Hematopoietic multipotent progenitor cell treated with erythropoietin and hydrocortisone succinate and interleukin-3 and kit ligand, for 17 days (in vitro differentiated cells): ENCODE measurements at regions not wholly inside any gene's neighbourhood (a gene's known extent, or its start where the extent isn't known, plus 50 kb on each side); places are given as distances from the start of the nearest gene placed in this dataset.
"Not testable (repeated sequence)": the region's sequence is repeated elsewhere in the genome, so short reads cannot be mapped to it uniquely, and the experiment has no call there.

Experiments
- DNase-seq: peaks from one replicate; pipeline ENCODE4 v3.0.0-alpha.2; 2015; ENCODE audit warnings: low spot score

DNA sequence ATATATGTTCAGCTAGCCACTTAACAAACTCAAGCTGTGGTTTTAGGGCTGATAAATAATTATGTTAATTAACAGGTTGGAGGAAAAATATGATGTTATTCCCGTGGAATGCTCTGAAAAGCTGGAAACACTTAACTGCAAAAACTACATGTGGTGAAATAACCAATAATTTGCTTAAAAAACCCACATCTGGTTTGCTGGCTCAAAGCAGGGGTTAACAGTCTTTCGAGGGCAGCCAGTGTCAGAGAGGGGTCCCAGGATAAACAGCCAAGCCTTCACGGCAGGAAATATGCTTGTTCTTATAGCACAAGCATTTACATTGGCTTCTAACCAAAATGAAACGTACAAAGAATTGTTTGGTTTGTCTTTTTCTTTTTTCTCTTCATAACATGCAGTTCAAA is 254.0 kb upstream of the GAS1 start:
- DNase-seq, result no peak

DNA sequence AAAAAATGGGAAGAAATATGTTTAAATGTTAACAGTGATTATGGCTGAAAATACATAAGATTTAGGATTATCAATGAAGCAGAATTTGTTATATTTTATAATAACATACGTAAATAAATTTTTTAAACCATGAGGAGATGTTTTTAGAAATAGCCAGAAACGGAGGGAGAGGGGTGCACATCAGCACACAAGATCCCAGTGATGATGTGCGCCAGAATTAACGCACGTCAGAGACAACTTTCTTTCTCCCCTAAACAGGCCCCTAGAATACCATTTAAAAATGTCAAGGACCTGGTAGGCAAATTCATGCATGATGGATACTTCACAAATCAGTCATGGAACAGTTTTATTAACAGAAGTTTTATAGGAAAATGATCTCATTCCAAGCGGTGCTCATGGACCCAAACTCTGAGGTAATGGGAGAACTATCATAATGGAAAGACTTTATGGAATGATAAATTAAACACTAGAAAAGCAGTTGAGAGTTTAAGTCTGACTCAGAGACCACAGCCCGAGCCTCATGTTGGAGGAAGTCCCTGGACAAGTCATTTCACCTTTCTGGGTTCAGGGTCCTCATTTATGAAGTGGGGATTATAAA is 258.9 kb upstream of the GAS1 start:
- DNase-seq, result no peak

DNA sequence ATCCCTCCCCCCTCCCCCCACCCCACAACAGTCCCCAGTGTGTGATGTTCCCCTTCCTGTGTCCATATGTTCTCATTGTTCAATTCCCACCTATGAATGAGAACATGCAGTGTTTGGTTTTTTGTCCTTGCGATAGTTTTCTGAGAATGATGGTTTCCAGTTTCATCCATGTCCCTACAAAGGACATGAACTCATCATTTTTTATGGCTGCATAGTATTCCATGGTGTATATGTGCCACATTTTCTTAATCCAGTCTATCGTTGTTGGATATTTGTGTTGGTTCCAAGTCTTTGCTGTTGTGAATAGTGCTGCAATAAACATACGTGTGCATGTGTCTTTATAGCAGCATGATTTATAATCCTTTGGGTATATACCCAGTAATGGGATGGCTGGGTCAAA is 263.4 kb upstream of the GAS1 start:
- DNase-seq, result not testable (repeated sequence)

DNA sequence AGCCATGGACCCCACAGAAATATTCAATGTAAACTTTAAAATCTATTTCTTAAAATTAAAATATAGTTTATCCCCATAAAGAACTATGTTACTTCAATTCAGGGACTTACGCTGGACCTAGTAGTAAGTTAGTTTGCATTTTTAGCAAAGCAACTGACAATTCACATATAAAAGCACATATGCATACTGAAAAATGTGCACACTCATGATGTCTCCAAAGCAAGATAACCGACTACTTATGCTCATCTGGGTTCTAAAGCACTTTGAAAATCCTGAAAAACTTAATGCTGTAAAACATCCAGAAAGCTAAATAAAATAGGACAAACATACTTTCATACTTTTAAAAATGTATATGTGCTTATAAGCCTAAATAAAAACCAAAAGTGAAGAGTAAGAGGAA is 264.4 kb upstream of the GAS1 start:
- DNase-seq, result no peak

DNA sequence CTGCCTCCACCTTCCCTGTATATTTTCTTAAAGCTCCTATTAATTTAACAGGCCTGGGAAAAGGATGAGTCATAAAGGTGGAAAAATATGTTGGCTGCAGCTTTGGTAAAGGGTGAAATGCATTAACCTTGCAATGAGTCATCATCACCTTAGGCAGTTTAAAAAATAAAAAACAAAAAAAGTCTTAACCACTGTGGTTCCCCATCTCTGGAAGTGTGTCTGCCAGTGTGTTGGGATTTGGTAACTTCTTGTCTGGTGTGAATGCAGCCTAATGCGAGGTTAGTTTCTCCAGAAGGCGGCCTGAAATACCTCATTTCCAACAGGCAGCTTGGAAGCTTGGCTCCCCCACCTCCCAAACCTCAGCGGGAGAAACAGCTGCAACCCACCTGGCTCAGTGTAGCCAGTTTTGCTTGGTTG is 265.3 kb upstream of the GAS1 start:
- DNase-seq, result no peak

DNA sequence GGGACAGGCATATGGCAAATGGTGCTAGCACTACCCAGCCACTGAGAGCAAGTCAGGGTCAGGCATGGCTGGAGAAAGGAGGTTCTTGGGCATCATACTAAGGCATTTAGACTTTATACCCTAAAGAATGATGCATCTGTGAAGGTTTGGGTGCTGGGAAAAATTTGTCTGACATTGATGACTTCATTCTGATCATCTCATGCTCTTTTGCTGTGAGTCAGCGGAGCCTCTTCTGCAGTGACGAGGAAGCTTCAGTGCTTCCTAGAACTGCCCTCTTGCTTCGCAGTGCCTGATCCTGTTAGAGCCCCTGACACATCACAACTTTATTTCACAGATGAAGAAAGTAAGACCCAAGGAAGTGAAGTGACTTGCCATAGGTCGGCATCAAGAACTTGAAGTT is 266.6 kb upstream of the GAS1 start:
- no peak for DNase-seq

DNA sequence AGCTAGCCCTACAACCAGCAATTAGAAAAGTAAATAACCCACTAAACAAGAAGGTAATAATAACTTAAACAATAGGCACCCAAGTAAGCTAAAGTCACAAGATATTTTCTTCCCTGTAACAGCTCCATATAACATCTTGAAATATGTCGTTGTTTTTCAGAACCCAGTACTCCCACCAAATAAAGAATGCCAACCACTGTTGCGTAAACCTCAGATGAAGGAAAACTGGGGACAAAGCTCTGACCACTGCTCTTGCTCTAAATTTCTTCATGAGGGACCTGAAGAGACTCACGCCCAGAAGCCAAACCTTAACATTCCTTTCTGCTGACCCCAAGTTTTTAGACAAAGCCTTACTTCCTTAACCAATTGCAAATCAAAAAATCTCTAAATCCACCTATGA is 267.7 kb upstream of the GAS1 start:
- no peak for DNase-seq

DNA sequence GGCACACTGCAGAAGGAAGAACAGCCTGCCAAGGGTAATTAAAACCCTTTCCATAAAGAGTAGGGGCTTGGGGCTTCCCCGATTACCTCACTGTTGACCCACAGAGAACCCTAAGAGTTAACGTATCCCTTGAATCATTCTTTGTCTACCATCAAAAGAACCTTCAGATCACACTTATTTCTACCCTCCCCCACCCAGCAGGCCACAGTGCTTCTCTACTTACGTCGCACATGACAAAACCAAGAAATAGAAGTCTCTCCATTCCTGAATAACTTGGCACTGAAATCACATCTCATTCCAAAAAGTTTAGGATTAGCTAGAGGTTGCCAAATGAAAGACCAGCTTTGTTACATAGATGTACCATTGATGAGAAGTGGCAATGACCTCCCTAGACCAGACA is 268.7 kb upstream of the GAS1 start:
- DNase-seq, result no peak

DNA sequence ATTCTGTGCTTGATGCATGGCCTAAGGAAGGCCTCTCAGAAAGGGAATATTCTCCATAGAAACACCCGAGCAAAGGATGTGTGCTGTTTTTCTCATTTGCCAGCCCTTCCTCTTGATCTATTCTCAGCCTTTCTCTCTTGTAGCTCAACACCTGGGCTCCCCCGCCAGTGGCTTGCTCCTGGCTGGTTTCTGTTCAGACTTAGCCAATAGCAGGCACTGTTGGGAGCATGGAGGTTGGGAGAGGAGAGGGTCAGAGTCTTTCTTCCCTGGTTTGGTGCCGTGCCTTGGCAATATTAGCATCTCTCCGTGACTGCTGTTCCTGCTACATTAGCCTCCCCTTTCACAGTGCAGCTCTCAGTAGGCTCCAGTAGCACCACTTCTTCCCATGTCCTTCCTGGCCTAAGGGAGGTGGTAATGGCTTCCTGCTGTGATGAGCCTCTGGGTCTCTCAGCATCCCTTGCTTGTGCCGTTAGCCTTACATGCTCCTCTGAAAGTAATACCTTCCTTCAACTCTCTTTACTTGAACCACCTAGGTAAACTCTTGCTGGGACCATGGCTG is 269.7 kb upstream of the GAS1 start:
- no peak for DNase-seq

DNA sequence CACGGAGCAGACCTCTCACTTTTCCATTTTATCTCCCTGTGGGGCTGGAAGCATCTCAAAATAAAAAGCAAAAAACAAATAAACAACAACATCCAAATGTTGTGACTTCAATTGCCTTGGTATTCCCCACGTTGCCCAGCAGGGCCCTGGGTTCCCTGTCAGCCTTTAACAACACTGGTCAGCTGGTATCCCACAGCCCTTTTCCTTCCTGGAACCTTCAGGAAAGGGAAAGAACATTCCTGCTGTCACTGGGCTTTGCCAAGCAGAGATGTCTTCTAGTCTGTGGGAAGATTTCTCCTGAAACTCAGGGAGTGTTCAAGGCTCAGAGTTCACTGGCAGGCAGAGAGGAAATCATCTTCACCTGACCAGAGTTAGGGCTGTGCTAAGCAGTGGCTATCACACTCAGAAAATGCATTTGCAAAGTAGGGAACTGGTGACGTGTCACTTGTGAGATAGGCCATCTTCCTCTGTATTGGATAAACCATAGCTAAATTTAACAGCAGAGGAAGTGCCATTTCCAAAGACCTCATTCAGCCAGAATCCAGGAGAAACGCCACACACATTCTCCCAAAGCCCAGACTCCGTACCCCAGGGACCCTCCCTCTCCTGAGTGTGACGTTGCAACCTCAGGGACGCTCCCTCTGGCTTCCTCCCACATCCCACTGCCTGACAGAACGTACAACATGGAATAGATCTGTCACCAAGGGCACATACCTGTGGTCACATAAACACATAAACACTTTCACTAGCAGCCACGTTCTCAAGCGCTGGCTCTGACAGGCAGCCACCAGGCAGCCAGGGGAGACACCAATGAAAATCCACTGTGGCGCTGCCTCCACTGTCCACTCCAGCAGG is 274.0 kb upstream of the DAPK1 start:
- no peak for DNase-seq

DNA sequence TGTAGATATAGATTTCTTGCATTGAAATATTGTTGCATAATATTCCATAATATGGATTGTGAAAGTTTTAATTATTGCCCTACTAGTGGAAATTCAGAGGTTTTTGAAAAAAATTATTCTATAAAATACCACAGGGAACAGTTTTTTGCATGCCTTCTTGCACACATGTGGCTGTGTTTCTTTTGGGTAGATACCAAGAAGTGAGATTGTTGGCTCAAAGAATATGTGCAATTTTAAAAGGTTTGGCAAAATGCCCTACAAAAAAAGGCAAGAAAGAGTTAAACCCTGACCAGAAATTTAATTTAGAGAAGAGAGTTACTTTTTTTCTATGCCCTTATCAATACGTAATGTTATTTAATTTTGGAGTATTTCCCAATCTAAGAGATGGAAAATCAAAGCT is 270.8 kb upstream of the DAPK1 start:
- no peak for DNase-seq

DNA sequence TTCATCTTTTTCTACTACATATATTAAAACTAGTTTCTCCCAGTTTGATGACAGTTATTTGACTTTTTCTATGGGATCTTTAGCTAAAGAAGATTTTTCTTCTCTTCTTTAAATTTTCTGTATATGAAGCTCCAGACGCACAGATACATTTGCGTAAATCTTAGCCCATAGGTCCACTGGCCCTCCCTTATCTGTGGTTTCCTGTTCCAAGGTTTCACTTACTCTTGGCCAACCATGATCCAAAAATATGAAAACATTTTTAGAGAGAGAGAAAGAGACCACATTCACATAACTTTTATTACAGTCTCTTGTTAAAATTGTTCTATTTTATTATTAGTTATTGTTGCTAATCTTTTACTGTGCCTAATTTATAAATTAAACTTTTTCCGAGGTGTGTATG is 270.2 kb upstream of the DAPK1 start:
- DNase-seq, result no peak

DNA sequence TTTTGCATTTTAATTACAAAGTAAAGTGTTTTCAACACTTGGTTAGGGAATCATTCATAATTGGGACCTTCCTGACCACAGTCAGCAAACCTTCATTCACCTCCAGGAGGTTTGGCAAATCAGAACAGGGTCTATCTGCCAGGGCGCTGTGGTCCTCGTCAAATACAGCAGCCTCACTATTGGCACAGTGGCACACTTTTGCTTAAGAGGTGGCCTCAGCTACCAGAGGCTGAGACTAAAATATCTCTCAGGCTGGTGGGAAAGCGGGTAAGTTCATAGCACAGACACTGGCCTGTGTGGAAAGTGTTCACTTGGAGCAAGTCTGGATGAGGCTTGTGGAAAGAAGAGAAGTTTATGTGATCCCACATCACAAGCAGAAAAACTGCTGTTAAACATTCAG is 268.6 kb upstream of the DAPK1 start:
- DNase-seq, result no peak

DNA sequence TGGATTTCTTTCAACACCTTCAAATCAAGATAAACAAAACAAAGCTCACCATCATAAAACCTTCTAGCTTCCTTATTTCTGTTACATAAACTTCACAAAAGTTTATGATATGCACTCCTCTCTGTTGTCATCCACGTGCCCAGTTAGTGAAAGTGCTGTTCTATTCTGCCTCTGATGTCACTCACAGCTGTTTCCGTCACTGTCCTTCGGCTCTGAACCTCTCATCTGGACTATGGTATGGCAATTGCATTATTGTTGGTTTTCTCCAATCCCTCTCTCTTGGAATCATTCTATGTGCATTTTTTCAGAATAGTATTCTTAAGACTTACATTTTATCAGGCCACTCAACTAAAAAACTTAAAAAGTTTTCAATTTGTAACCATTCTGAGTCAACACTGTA is 264.2 kb upstream of the DAPK1 start:
- no peak for DNase-seq

DNA sequence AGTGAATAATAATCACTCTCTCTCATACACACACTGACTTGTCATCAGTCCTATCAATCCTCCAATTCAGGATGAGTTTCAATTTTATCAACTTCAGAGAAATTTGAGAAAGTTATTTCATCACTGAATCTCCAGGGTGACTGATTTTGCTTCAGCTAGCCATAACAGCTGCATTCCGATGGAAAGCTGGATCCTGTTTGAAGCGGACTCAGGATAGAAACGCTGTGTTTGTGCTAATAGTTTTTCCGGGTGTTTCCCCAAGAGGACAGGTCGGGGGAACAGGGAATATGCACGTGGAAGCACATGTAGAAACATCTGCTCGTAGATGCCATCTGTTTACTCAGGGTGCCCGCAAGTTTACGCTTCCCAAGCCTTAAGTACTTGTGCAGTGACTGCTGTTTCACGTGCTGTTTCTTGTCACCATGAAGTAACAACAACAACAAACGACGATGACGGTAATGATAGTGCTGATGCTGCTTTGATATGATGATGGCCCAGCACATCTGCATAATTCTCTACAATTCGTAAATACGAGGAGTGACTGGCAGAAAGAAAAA is 263.7 kb upstream of the DAPK1 start:
- no peak for DNase-seq

DNA sequence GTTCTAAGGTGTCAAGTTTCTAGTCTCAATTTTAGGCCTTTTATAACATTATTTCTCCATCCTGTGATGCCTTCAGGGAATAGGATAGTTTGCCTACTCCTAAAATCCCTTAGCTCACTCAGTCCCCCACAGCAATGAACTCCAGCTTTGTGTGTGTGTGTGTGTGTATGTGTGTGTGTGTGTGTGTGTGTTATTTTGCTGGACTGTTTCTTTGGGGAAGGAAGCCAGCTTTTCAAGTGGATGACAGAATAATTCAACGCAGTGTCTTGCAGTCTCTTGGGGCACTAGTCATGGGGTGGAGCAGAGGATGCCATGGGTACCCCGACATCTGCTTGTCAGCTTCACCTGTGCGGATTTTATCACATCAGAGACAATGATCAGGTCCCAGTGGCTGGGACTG is 262.8 kb upstream of the DAPK1 start:
- DNase-seq, result no peak

DNA sequence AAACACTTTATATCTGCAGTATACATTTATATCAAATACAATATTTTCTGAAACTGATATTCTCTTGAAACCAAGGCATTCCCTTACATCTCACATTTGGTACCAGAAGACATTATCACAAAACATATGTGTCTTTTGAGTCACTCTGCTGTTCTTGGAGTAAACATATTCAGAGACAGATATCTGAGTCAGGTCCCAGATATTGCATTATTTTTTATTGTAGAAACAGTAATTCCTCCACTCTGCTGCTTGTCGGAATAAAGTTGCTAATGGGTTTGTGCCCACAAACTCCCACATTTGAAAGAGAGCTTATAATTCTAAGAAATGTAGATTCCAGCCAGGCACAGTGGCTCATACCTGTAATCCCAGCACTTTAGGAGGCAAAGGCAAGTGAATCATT is 261.1 kb upstream of the DAPK1 start:
- no peak for DNase-seq

DNA sequence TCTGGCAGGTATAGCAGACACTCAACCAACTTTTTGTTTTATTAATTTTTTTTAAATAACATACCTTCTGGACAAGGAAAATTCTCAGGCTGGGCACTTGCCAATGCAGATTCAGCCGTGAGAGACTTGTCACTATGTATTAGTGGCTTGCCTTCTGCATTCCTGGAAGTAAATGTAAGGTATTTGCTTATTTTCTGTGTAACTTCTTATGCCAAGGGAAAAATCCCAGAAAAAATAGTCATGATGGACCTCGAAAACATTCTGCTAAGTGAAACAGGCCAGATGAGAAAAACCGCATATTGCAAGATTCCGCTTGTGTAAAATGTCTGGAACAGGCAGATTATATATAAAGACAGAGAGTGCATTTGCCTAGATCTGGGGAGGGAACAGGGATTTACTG is 260.3 kb upstream of the DAPK1 start:
- DNase-seq, result no peak

DNA sequence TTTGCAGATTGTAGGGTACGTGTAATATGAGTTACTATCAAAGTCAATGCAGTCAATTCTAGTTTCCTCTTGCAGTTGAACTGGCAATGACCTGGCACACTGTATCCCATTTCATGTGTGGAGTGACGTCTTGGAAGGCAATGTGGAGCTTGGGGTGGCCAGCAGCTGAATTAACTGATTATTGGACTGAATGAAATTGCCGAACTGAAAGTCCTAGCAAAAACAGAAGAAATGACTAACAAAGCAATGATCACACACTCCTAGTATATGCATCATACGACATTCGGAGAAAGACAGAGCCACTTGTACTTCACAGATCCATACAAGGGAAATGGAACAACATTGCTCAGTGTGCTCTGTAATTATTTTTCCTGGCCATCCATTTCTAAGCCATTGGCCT is 259.1 kb upstream of the DAPK1 start:
- no peak for DNase-seq

DNA sequence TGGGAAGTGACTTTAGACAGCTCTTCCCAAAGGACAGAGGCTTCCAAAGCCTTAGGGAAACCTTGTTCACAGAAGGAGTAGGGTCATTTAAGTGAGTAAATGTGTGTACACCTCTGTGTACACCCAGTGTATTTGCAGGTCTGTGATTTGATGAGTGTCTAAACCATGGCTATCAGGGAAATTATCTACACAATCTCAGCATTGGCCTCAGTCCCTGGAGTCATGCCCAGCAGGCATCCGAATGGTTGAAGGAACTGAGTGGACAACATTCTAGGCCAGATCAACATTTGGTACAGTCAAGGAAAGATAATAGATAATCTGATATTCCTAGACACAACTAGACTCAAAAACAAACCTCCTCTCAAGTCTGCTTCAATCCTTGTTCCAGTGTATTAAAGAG is 258.4 kb upstream of the DAPK1 start:
- no peak for DNase-seq

DNA sequence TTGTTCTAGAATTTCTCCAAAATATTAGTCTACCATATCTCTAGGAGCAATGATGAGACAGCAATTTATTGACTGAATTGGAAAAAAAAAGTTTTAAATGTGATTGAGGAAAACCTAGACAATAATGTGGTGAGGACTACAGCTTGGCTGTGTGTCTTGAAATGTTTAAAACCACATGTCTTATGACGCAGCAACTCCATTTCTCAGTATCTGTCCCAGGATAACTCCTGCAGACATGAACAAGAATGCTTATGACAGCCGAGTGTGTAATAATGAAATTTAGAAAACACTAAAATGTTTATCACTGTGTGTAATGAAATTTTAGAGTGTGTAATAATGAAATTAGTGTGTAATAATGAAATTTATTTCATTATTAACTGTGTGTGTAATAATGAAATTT is 254.1 kb upstream of the DAPK1 start:
- no peak for DNase-seq

DNA sequence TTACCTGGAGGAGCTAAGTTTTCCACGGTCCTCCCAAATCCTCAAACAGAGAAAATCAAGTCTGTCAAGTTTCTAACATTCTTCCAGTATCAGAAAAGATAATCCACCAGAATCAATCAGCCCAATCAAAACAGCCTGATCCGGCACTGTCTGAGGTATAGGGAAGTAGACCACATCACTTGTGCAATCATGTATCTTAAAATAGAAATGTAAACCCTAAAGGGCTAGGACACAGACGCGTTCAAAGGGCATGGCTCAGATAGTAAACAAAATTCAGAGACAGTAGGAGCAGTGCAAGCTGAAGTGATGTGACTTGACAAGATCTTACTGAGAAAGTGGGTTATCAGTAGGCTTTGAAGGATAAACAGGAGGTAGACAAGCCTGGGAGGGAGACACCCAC is 252.4 kb upstream of the DAPK1 start:
- DNase-seq, result no peak

DNA sequence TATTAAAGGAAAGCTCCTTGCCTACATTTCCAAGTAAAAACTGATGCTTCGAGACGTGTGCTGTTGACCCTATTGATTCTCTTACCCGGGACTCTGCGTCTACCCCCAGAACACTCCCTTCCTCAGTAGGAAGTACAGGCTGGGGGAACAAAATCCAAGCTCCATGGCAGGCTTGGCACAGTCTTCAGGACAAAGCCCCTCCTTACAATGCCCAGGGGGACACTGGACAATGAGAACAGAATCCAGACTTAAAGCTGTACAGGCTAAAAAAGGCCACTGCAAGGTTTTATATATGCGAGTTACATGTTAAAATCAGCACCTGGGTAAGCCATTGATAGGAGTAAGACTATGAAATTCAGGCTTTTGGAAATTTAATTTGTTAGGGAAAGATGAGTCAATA is 250.6 kb upstream of the DAPK1 start:
- no peak for DNase-seq
